Renal cortical epithelial cell (primary cell): ENCODE measurements at regions not wholly inside any gene's neighbourhood (a gene's known extent, or its start where the extent isn't known, plus 50 kb on each side); places are given as distances from the start of the nearest gene placed in this dataset.
"Not testable (repeated sequence)": the region's sequence is repeated elsewhere in the genome, so short reads cannot be mapped to it uniquely, and the experiment has no call there.

Source experiments
- DNase-seq: peaks from one replicate; pipeline ENCODE4 v3.0.0-alpha.2; 2011; ENCODE audit warnings: low read depth

DNA sequence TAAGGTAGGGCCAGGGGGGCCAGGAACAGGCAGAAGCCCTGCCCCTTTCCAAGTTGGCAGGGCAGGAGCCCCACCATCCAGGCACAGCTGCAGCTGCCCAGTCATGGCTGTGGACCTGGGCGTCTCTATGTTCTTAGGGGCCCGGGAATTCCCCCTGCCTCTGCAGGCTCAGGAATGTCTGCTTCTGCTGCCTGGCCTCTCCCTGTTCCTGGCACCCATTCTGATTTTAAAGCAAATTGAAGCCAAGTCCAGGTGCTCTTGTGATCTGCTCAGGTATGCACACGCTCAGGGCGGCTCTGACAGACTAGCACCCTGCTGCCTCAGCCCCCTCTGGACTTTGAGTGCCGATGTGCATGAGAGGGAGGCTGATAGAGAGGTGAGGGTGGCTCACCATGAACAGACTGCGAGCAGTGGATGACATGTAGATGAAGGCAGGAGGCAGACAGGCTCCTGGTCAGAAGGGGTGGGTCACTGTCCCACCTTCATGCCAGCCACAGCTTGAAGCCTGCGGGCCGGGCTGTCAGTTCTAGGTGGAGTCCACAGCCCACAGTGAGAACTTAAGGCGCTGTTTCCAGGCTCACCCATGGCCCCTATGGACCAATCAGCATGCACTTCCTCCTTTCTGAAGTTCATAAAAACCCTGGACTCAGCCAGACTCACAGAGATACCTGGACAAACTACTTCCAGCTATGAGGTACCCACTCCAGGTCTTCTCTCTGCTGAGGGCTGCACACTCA, 747.8 kb upstream of the GBE1 start:
- DNase-seq, result no peak

DNA sequence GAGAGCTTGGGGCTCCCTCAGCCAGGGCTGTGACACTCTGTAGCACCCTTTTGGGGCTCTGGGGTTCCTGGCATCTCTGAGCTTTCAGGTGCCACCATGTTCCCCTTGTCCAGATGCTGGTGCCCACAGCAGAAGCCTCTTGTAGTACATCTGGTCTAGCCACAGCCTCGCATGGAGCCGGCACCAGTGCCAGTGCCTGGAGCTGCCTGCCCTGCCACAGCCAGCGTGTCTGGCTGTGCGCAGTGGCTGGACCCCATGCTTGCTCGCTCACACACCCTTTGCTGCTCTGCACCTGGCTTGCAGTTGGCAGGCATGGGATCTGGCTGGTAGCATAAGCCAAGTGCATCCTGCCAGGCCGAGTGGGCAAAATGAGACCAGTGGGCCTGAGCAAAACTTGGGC, 744.8 kb upstream of the GBE1 start:
- DNase-seq, result no peak

DNA sequence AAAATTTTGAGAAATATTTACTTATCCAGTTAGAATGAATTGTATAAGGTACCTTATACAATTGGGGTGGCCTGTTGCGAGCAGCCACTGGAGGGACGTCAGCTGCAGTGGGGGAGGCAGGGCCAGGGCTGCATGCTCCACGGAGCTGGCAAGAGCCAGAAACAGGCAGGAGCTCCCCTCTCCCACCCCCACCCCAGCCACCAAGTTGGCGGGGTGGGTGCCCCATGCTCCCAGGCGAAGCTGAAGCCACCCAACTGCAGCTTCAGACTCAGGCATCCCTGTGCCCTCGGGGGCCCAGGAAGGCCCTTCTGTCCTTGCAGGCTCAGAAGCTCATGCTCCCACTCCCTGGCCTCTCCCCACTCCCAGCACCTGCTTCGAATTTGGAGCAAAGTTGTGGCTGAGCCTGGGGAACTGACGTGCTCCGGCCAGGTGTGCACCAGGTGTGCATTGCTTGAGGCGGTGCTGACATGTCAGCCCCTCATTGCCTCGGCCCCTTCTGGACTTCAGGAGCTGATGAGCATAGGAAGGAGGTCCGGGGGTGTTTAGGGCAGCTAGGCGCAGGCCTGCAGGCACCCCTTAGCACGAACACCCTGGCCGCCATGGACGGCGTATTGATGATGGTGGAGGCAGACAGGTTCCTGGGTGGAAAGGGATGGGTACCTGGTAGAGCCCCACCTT, 743.8 kb upstream of the GBE1 start:
- DNase-seq, result no peak

DNA sequence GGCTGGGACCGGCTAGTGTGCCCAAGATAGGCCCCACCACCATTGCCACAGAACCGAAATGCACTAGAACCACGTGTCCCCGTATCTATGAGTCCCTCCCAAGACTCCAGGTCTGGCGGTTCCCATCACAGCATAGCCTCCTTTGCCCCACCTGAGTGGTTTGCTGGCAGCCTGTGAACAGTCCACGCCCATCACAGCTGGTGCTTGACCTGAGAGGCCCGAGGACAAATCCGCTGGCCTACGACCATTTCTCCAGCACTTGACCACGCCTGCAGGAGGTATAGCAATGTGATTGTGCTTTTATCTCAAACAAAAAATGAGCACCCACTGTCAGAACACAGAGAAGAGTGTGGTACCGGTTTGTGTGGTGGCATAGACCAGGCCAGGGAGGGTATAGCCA, 736.7 kb upstream of the GBE1 start:
- DNase-seq, result no peak

DNA sequence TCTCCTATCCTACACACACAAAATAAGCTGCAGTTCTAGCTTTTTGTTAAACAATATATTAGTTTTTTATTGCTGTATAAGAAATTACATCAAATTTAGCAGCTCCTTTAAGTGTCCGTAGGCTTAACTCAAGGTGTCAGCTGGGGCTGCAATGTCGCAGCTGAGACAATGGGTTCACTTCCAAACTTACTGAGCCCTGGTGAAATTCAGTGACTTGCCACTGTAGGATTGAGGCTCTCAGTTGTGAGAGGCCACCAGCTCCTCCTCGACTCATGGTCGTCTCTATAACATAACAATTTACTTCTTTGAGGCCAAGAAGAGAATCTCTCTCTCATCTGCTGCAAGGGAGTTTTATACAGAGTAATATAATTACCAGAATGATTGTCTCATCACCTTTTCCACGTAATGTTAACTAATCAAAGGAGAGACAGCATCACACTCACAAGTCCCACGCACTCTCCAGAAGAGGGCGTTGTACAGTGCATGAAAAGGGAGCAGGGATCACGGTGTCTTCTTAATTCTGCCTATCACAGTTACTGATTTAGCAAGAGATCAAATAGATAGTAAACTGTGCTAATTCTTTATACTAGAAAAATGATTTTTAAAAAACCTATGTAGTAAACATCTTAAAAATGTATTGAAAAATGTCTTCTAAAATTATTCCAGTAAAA, 735.6 kb upstream of the GBE1 start:
- DNase-seq, result no peak

DNA sequence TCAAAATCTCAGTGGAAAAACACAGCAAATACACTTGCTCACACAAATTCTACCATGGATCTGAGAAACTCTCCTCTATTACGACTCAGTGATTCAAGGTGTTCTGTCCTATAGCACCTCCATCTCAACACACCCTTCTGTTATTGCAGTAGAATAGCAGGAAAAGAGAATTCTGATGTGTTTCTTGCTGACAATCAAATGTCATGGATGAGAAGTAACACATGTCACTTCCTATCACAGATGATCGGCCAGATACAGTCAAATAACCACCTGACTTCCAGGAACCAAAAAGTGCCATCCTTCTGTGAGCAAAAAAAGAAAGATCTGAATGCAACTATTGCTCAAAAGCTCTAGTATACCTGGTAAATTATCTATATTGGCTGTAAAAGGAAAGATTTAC, 734.2 kb upstream of the GBE1 start:
- DNase-seq, result no peak

DNA sequence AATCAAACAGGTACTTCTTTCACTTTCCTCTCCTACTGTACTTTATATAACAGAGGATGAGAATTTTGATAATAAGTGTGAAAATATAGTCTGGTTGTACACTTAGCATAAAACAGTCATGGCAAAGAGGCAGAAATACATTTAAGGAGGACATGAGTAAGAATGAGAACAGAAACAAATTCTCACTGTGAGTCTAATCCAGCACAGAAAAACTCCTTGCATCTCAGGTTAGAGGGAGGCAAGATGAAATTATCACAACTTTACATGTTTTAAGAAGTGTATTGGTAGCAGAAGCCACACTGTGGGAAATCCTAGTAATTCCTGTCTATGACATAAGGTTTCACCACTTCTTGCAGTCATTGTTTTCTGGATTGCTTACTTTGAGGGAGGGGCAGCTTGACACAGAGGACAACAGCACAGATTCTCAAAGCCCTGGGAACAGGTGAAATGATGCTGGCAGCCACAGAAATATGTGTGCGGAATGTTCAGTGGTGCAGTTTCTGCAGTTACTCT, 733.6 kb upstream of the GBE1 start:
- no peak for DNase-seq

DNA sequence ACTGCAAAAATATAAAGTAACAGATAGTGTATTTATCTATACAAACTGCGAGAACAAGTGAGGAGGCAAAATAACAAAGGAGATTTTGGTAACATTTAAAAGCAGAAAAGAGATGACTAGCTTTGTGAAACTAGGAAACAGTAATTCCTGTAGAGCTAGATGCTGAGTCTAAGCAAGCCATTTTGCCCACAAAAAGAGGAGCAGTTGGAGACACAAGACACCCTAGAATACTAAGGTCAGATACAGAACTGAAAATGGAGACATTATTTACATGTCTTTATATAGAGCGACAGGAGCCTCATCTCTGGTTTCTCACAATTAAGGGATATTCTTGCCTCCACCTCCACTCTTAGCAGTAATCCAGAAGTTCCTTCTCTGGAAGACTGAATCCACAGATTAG, 732.4 kb upstream of the GBE1 start:
- DNase-seq, result no peak

DNA sequence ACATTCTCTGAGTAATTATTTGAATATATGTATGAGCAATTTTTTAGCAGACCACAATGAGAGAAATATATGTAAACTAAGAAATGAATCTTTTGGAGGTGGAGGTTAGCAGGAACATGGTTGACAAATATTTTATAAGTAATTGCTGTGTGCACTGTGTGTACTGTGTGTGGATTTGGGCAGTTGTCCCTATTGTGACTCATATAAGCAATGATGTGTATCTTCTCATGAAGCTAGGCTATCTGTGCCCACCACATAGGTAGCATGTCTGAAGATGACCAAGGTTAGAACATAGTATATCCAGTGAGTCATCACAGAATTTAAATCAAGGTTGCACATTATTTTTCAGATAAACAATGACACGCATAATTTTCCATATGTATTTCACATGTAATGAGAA, 713.9 kb upstream of the GBE1 start:
- no peak for DNase-seq

DNA sequence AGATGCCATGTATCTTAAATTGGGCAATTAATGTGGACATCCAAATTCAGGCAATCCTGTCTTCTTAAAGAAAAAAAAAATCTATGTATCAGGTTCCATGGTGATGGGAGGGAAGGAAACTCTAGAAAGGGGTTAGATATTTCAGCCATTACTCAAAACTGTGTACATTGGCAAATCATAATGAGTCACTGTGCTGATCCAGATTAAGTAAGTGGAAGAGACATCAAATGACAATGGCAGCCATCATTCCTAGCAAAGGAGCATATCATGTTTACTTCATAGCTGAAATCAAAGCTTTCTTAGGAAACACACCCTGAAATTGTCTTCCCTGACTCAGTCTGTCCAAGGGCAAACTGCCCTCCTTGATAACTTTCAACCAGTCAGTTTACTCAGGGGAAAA, 713.3 kb upstream of the GBE1 start:
- no peak for DNase-seq

DNA sequence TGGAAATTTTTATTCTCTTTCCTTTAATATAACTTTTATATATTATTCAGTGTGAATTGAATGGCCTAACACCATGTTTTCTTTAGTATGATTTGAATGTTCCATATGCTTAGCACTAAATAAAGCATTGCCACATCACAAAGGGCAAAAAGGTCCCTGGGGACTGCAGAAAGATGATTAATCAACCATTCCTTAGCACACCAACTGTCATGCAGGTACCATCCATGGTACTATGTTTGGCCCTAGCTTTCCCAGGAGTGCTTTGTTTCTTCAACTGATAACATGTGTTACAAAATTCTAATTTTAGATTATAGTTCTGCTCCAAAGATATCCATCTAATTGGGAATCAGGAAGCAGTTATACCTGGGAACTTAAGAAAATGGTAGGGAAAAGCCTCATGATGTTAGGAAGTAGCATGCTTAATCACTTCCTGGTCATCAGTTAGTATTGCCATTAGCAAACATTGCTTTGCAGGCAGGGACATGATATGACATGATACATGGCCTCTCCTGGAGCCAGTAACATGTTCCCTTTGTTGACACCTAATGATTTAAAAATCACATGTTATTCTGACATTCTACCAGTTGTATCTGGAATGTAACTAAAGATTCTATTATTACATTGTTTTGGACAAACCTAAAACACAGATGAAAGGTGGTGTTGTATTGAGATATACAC, 712.6 kb upstream of the GBE1 start:
- DNase-seq, result no peak

DNA sequence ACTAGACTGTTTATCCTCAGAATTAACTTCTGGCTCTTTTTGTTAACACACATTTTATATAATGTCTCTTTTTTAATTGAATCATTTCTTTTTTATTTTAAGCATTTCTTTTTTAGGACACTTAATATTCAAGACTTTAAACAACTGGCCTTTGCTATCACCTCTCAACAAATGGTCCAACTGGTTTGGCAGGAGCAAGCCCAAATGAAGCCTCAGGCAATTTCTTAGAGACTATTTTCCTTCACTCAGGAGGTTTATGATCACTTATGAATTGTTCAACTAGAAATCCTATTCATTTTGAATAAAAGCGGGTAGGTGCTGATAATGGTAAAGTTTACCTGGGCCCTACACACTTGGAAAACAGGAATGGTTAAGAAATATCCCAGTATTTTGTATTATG, 705.6 kb upstream of the GBE1 start:
- DNase-seq, result no peak

DNA sequence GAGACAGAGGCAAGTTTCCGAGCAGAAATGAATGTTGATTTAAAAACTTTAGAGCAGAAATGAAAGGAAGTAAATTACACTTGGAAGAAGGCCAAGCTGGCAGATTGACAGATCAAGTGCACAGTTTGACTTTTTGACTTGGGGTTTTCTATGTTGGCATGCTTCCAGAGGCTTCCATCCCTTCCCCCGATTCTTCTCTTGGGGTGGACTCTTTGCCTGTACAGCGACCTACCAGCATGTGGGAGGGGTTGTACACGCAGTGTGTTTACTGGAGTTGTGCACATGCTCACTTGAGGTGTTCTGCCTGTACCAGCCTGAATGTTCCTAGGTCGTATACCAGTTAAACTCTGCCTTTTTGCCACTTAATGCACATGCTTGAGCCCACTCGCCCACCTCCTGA, 701.5 kb upstream of the GBE1 start:
- DNase-seq, result no peak

DNA sequence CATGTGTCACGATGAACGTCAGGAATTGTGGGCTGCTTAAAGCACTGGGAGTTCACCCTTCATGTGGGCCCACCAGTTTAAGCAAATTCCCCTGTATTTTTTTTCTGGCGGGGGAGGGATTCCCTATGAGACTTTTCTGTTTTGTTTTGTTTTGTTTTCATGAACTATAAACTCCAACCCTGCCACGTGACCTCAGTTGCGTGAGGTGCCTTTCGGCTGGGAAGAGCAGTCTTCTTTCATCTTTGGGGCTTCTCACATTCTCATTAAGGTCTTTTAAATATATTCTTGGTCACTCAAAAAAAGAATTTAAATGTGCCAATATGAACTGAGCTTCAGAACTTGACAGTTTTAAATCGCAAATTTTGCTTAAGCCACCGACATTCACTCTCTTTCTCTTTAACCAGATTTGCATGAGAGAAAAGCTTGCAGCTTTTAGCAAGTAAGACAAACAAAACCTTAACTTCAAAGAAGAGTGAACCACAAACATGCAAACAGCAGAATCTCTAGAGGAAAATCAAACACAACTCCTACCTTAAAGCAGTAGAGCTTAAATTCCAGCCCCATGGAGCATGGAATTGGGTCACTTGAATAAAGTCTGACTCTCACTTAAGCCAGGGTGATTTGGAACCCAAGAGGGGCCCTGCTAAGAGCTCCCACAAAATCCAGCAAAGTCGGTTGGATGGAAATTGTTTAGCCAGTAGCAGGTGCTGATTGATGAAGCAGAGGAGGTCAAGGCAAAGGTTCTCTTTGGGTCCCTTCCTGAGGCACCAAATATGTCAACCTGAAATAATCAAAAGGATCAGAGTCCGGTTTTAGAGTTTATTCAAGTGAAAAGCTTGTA, 699.8 kb upstream of the GBE1 start:
- DNase-seq, result peak; percentile 3

DNA sequence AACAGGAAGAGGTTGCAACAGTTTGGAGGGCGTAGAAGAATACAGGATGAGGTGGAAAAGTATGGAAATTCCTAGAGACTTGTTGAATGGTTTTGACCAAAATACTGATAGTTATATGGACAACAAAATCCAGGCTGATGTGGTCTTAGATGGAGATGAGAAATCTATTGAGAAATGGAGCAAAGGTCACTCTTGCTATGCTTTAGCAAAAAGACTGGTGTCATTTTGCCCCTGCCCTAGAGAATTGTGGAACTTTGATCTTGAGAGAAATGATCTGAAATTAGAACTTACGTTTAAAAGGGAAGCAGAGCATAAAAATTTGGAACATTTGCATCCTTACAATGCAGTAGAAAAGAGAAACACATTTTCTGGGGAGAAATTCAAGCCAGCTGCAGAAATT, 686.9 kb upstream of the GBE1 start:
- no peak for DNase-seq

DNA sequence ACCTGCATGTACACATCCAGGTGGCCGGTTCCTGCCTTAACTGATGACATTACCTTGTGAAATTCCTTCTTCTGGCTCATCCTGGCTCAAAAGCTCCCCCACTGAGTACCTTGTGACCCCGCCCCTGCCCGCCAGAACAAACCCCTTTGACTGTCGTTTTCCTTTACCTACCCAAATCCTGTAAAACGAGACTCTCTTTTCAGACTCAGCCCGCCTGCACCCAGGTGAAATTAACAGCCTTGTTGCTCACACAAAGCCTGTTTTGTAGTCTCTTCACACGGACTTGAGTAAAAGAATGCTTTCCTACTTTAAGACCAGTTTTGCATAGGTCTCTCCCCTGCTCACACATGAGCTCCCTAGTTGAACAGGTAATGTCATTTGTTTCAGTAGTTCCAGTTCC, 667.4 kb upstream of the GBE1 start:
- DNase-seq, result not testable (repeated sequence)

DNA sequence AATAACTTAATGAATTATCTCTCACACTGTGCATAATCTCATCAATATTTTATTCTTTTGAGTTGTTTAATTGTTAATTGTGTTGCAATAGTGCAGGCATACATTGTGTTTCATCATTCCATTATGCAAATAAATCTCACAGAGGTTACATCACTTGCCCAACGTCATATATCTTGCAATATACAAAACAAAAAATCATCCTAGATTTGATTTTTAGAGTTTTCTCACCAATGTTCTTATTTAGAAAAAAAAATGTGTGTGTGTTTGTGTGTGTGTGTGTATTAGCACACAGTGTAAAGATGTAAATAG, 662.5 kb upstream of the GBE1 start:
- no peak for DNase-seq

DNA sequence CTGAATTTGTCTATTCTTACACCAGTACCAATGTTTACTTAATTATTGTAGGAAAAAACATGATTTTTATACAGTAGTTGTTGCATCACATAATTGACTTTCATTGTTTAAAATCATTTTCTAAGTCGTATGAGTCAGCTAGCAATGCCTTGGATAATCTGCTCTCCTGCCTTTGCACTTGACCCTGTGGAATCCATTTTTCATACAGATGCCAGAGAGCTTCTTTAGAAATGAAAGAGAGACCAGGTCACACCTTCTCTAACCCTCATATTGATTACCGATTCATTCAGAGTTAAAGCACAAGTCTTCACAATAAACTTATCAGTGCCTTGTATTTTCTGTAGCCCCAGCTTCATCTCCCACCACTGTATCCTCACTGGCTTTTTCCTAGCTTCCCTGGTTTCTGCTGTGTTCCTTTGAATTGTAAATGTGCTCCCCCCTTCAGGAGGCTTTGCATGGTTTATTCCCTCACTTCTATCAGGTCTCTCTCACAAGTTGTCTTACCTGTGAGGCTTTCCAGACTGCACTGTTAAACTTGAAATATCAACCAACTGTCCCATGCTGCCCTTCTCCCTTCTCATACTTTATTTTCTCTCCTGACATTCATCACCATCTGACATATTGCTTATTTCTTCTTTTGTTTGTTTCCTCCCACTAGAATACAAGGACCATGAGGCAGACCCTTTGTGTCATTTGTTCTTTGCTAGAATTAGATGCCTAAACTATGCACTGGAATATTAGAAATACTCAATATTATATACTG, 662.0 kb upstream of the GBE1 start:
- no peak for DNase-seq

DNA sequence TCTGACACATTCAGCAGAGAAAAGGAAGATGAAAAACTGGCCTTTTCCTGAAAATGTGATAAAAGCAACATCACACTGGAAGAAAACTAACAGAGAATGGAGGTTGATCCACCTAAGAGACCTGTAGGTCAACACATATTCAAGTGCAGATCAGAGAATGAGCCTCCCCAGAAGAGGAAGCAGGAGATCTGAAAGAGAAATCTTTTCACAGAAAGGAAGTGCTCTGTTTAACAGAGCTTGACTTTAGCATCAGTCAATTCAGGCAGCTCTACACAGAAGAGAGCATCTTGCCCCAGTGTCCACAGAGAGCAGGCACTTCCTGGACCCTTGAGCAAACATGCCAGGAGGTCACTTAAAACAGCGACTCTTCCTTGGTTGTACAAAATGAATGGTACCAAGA, 655.4 kb upstream of the GBE1 start:
- no peak for DNase-seq

DNA sequence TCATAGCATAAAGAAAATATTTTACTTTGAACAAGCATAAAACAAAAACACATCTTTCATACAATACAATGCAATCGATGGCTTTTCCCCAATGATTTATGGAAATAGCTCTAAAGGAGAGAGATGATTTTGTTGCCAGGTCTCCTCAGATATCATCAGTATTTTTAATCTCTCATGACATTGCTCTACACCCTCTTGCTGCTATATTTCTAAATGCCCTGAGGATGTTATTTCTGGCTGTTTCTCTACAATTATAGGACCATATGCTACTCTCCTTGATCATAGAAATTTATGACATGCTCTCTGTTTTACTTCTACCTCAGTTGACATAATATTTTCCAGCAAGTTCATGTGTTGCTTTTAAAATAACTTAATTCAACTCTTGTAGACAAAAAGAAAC, 654.9 kb upstream of the GBE1 start:
- no peak for DNase-seq

DNA sequence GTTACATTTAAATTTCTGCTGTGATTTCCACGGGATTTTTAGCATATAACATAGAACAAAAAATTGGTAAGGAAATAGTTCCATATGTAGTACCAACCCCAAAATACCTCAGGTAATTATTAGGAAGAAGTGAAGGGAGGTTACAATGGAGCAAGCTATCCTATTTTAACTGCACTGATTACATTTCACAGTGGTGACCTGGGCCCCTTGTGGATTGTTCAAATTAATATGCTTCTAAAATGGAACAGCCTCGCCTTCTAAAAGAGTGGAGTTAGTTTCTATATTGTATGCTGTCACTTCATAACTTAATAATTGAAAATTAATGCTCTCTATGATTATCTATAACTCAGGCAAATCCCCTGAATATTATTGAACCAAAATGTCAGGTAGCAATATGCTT, 651.7 kb upstream of the GBE1 start:
- no peak for DNase-seq
